ENCODE measurements at regions not wholly inside any gene's neighbourhood (a gene's known extent, or its start where the extent isn't known, plus 50 kb on each side); places are given as distances from the start of the nearest gene placed in this dataset.
"Not testable (repeated sequence)": the region's sequence is repeated elsewhere in the genome, so short reads cannot be mapped to it uniquely, and the experiment has no call there.

- no peak for DNase-seq (ENCODE audit: low spot score)
These were observed 95.7 kb downstream of the FASLG start for GRCh38 chr1:172754609-172755008.

GRCh38 chr1:172755099-172755498 is 96.2 kb downstream of the FASLG start:
- DNase-seq (ENCODE audit: low spot score): no peak

GRCh38 chr1:172756024-172756423 is 97.1 kb downstream of the FASLG start:
- no peak for DNase-seq (ENCODE audit: low spot score)

GRCh38 chr1:172758259-172758658 is 99.4 kb downstream of the FASLG start:
- DNase-seq (ENCODE audit: low spot score): no peak

GRCh38 chr1:172760121-172760520 is 101.2 kb downstream of the FASLG start:
- no peak for DNase-seq (ENCODE audit: low spot score)

GRCh38 chr1:172761581-172762486 is 102.9 kb downstream of the FASLG start:
- no peak for DNase-seq (ENCODE audit: low spot score)

GRCh38 chr1:172763057-172763456 is 104.2 kb downstream of the FASLG start:
- DNase-seq (ENCODE audit: low spot score): no peak

GRCh38 chr1:172764378-172764777 is 105.5 kb downstream of the FASLG start:
- peak; percentile 14 for DNase-seq (ENCODE audit: low spot score)

- no peak for DNase-seq (ENCODE audit: low spot score)
These were observed 107.6 kb downstream of the FASLG start for GRCh38 chr1:172766462-172766861.

- no peak for DNase-seq (ENCODE audit: low spot score)
These were observed 111.2 kb downstream of the FASLG start for GRCh38 chr1:172770071-172770470.

GRCh38 chr1:172774561-172774960 is 115.7 kb downstream of the FASLG start:
- no peak for DNase-seq (ENCODE audit: low spot score)

GRCh38 chr1:172775606-172776005 is 116.7 kb downstream of the FASLG start:
- DNase-seq (ENCODE audit: low spot score): no peak

GRCh38 chr1:172776071-172776470 is 117.2 kb downstream of the FASLG start:
- no peak for DNase-seq (ENCODE audit: low spot score)

- DNase-seq (ENCODE audit: low spot score): no peak
These were observed 118.9 kb downstream of the FASLG start for GRCh38 chr1:172777767-172778166.

- peak; percentile 19 for DNase-seq (ENCODE audit: low spot score)
These were observed 119.9 kb downstream of the FASLG start for GRCh38 chr1:172778456-172779455.

GRCh38 chr1:172779491-172779890 is 120.6 kb downstream of the FASLG start:
- DNase-seq (ENCODE audit: low spot score): no peak

GRCh38 chr1:172781513-172782140 is 122.7 kb downstream of the FASLG start:
- no peak for DNase-seq (ENCODE audit: low spot score)

GRCh38 chr1:172789840-172790239 is 130.9 kb downstream of the FASLG start:
- no peak for DNase-seq (ENCODE audit: low spot score)

- no peak for DNase-seq (ENCODE audit: low spot score)
These were observed 131.3 kb downstream of the FASLG start for GRCh38 chr1:172790245-172790644.

GRCh38 chr1:172793823-172794222 is 134.9 kb downstream of the FASLG start:
- no peak for DNase-seq (ENCODE audit: low spot score)

- no peak for DNase-seq (ENCODE audit: low spot score)
These were observed 136.8 kb downstream of the FASLG start for GRCh38 chr1:172795741-172796140.

GRCh38 chr1:172799804-172800203 is 140.9 kb downstream of the FASLG start:
- DNase-seq (ENCODE audit: low spot score): not testable (repeated sequence)

Data from hematopoietic multipotent progenitor cell treated with erythropoietin and hydrocortisone succinate and interleukin-3 and kit ligand, for 17 days (in vitro differentiated cells).